ENCODE measurements at regions not wholly inside any gene's neighbourhood (a gene's known extent, or its start where the extent isn't known, plus 50 kb on each side); places are given as distances from the start of the nearest gene placed in this dataset.
"Not testable (repeated sequence)": the region's sequence is repeated elsewhere in the genome, so short reads cannot be mapped to it uniquely, and the experiment has no call there.

- no peak for DNase-seq
Observed at GRCh38 chr1:168416220-168416619, 127.6 kb downstream of the XCL2 start.

GRCh38 chr1:168414914-168415313 is 128.9 kb downstream of the XCL2 start:
- no peak for DNase-seq

GRCh38 chr1:168410464-168410863 is 129.8 kb downstream of the TBX19 start:
- DNase-seq: no peak

GRCh38 chr1:168408884-168409283 is 128.2 kb downstream of the TBX19 start:
- DNase-seq: no peak

GRCh38 chr1:168408539-168408865 is 127.8 kb downstream of the TBX19 start:
- no peak for DNase-seq

GRCh38 chr1:168407832-168408538 is 127.3 kb downstream of the TBX19 start:
- DNase-seq: no peak

- DNase-seq: no peak
Observed at GRCh38 chr1:168405906-168406549, 125.4 kb downstream of the TBX19 start.

GRCh38 chr1:168403140-168403539 is 122.5 kb downstream of the TBX19 start:
- DNase-seq: no peak

- not testable (repeated sequence) for DNase-seq
Observed at GRCh38 chr1:168402466-168402865, 121.8 kb downstream of the TBX19 start.

- DNase-seq: no peak
Observed at GRCh38 chr1:168401341-168401740, 120.7 kb downstream of the TBX19 start.

GRCh38 chr1:168400139-168400538 is 119.5 kb downstream of the TBX19 start:
- DNase-seq: no peak

GRCh38 chr1:168397806-168398205 is 117.1 kb downstream of the TBX19 start:
- DNase-seq: no peak

GRCh38 chr1:168396940-168397684 is 116.4 kb downstream of the TBX19 start:
- no peak for DNase-seq

GRCh38 chr1:168396508-168396907 is 115.8 kb downstream of the TBX19 start:
- DNase-seq: no peak

GRCh38 chr1:168394858-168395257 is 114.2 kb downstream of the TBX19 start:
- DNase-seq: no peak

- no peak for DNase-seq
Observed at GRCh38 chr1:168392958-168393549, 112.4 kb downstream of the TBX19 start.

GRCh38 chr1:168391851-168392681 is 111.4 kb downstream of the TBX19 start:
- DNase-seq: no peak

GRCh38 chr1:168390271-168390670 is 109.6 kb downstream of the TBX19 start:
- no peak for DNase-seq

GRCh38 chr1:168387781-168388760 is 107.4 kb downstream of the TBX19 start:
- no peak for DNase-seq

- DNase-seq: no peak
Observed at GRCh38 chr1:168386949-168387586, 106.4 kb downstream of the TBX19 start.

GRCh38 chr1:168386492-168386891 is 105.8 kb downstream of the TBX19 start:
- DNase-seq: no peak

Data from NCI-H524 treated with DMSO at 0.1 percent for 48 hours (cell line).